GM12874 (cell line): ENCODE measurements at regions not wholly inside any gene's neighbourhood (a gene's known extent, or its start where the extent isn't known, plus 50 kb on each side); places are given as distances from the start of the nearest gene placed in this dataset.

Experiments
- CTCF ChIP-seq: IDR thresholded peaks from 2 replicates; pipeline ENCODE4 v1.5.1; 2011; ENCODE audit warnings: low read depth, mild to moderate bottlenecking, control low read depth, low read length, moderate library complexity; ENCODE audit not compliant: insufficient read depth

DNA sequence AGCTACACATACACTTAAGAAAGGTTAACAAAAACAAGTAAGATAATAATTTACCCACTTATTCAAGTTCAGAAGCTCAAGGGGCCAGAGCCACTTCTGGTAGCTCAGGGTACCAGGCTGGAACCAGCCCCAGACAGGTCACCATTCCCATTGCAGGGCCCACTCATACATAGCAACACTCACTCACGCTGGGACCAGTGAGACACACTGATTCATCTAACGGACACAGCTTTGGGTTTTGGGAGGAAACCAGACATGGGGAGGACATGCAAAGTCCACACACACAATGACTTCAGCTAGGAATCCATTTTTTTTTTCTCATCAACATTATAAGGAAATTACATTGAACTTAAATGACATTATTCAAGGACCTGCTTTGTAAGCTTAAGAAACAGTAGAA lies 169.1 kb downstream of the ZC3H11B start:
- TF ChIP-seq CTCF: no peak

- TF ChIP-seq CTCF: no peak
Observed at GRCh38 chr1:219442611-219443061, 170.3 kb downstream of the ZC3H11B start.

DNA sequence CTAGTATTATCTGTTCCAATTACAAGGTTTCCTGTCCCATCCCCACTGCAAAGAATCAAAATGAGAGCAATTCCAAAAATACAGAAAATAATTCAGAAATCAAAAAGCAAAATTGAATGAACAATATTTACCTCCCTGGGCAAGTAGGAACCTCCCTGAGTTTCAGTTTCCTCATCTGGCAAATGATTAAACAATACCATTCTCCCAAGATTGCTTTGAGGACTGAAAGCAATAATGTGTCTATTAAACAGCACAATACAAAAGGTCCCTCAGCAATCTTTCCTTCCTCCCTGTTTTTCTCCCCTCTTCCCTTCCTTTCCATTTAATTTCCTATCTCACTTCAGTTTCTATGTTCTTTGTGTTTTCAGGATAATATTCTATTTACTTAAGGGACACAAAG lies 171.0 kb downstream of the ZC3H11B start:
- TF ChIP-seq CTCF: no peak

DNA sequence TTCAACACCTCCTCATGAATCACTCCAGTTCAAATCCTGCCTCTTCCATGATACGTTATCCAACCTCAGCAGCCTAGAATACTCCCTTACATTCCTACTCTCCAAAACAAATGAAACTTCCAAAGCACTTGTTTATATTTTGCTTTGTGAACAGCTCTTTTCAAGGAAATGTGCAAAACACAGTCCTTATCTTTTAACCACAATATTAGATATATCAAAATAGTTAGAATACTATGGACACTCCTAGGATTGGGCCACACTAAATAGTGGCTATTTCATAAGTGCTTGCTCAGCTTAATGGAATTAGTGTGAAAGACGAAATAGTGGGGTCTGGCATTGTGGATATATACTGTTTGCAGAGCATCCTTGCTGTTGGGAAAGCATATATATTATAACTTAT lies 173.5 kb downstream of the ZC3H11B start:
- TF ChIP-seq CTCF: no peak

GRCh38 chr1:219438386-219438785 lies 174.5 kb downstream of the ZC3H11B start:
- no peak for TF ChIP-seq CTCF

DNA sequence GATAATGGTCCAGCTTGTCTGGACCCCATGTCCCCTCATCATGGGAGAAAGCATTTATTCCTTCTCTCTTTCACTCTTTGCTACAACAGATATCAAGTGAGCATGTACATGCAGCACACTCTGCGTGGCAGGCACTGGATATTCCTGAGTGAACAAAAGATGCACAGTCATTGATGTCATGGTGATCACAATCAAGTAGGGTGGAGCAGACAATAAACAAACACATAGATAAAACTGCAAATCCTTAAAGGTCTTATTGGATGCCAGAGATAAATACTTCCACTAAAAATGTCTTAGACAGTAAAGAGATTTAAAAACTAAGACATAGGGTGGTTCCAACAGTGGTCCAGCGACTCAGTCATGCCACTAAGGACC lies 178.0 kb downstream of the ZC3H11B start:
- no peak for TF ChIP-seq CTCF

GRCh38 chr1:219434285-219434922 lies 178.5 kb downstream of the ZC3H11B start:
- TF ChIP-seq CTCF: no peak

DNA sequence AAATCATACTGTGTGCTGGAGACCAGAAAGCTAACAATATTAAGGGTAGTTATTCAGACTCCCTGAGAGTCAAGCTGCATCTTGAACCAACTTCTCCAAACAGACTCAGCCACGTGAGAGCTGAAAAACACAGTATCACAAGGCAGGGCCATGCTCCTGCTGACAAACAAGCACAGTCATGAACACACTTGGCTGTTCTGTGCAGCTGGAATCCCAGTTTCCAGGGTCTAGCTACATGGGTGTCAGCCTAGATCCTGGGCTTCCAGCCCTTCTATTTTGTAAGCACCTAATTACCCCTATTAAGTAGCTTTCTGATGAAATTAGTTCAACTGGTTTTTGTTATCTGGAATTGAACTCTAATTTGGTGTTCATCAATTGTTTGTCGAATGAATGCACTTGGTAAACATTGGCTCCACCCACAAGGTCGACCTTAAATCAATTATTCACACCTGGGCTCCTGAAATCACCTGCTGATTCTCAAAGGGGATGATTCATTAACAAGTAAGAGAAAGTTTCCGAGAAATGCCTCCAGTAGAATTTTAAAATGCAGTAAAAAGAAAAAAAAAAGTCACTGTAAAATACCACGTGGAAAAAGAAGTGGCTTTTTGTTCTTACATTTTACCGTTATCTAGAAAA lies 179.3 kb downstream of the ZC3H11B start:
- no peak for TF ChIP-seq CTCF
